HG03520 (cell line): ENCODE measurements at regions not wholly inside any gene's neighbourhood (a gene's known extent, or its start where the extent isn't known, plus 50 kb on each side); places are given as distances from the start of the nearest gene placed in this dataset.
A peak's percentile ranks its signal among the peaks of the same experiment; 100 is the strongest.

Source experiments
- ATAC-seq: cut with Tn5 transposase; IDR thresholded peaks from one replicate; pipeline ENCODE4 v1.9.1; 2021; ENCODE audit warnings: mild to moderate bottlenecking, moderate library complexity; ENCODE audit not compliant: unreplicated experiment

DNA sequence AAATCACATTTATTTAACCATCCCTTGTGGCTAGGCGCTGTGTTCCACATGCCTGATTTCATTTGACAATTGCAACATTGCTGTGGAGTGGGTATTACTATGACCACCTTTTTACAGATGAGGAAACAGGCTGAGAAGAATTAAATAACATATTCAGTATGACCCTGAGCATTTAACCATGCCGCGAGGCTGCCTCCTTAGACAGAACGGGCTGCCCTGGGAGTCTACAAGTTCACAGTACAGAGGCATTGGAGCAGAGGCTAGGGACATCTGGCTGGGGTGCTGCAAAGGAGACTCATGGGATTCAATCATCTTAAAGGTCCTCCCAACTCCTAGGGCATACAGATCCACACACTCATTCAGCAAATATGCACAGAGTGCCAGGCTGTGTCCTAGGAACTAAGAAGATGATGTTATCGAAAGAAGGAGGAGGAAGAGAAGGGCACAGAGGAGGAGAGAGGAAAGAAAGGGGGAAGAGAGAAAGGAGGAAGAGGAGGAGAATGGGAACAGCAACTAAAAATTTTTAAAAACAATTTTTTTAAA, 164.7 kb upstream of the CCND2 start:
- no peak for ATAC-seq

DNA sequence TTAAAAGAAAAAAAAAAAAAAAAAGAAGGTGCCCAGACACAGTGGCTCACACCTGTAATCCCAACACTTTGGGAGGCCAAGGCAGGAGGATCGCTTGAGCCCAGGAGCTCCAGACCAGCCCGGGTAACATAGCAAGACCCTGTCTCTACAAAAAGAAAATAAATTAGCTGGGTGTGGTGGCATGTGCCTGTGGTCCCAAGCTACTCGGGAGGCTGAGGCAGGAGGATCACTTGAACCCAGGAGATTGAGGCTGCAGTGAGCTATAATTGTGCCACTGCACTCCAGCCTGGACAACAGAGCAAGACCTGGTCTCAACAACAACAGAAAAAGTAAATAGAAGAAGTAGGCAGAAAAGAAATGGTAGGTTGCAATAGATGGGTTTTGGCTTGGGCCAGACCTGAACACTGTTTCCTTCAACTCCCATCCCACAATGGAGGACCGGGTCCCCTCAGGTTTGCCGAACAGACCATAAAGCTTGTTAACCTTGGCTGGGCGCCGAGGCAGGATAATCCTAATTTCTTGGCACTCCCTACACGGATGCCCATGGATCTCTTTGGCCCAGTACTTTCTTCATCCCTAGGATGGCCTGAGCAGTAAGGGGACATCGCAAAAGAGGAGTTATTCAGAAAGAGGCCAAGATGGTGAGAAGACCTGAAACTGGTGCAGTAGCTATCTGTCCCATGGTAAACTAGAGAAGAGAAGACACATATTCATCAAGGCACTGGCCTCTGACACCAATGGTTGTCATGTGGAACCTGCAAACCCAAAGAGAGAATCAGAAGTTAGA, 165.5 kb upstream of the CCND2 start:
- no peak for ATAC-seq

DNA sequence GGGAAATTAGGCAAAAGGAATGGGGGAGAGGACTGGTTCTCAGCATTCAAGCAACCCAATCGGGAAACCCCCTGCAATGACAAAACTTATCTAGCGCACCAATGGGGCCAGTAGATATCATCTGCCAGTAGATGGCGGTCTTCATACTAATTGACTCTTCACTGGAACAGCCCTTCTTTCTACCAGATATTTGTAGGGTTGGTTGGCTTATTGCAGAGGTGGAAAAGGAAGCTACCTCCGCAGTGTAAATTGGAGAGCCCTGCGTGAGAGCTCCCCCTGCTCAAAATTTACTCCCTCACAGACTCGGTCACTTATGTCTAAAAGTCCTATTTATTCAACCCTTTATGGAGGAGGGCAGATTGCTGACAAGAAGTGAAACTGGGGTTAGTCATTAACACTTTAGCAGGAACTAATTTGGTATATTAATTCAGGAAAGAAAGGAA, 166.1 kb upstream of the CCND2 start:
- ATAC-seq = peak; percentile 82

DNA sequence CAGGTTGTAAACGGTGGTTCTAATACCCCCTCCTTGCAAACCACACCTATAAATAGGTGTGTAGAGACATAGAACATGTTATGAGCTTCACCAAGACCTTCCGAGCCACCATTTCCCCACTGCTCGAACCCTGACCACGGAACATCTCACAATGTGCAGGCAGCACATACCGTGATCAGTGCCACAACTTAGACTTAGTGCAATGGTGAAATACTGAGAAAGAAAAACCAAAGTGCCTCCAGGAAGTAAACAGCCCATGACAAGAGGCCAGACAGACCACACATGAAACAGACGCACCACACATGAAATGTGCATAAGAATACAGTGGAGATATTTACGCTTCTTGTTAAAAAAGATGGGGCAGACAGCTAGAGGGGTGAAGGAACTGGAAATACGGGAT, 166.9 kb upstream of the CCND2 start:
- no peak for ATAC-seq

DNA sequence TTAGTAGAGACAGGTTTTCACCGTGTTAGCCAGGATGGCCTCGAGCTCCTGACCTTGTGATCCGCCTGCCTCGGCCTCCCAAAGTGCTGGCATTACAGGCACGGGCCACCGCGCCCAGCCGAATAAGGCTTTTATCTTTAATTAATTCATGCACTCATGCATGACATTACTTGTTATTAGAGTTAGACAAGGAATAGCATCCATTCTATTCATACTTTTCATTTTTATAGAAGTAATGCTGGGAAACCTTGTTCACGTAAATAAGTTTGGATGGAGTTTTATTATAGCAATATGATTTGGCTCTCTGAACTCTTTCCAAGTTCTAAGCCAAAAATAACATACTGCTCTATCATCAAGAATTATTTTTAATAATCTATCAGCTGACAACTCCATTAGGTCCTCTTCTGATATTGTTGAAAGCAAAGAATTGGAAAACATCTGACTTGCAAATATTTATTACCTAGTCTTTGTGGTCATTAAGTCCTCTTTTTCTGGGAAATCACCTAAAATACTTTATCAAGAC, 168.8 kb upstream of the CCND2 start:
- no peak for ATAC-seq

DNA sequence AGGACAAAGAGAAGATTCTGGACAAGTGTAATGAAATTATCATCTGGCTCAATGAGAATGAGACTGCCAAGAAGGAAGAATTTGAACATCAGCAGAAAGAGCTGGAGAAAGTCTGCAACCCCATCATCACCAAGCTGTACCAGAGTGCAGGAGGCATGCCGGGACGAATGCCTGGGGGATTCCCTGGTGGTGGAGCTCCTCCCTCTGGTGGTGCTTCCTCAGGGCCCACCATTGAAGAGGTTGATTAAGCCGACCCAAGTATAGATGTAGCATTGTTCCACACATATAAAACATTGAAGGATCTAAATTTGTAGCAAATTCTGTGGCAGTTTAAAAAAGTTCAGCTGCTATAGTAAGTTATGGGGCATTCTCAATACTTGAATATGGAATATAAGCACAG, 174.3 kb upstream of the CCND2 start:
- no peak for ATAC-seq

DNA sequence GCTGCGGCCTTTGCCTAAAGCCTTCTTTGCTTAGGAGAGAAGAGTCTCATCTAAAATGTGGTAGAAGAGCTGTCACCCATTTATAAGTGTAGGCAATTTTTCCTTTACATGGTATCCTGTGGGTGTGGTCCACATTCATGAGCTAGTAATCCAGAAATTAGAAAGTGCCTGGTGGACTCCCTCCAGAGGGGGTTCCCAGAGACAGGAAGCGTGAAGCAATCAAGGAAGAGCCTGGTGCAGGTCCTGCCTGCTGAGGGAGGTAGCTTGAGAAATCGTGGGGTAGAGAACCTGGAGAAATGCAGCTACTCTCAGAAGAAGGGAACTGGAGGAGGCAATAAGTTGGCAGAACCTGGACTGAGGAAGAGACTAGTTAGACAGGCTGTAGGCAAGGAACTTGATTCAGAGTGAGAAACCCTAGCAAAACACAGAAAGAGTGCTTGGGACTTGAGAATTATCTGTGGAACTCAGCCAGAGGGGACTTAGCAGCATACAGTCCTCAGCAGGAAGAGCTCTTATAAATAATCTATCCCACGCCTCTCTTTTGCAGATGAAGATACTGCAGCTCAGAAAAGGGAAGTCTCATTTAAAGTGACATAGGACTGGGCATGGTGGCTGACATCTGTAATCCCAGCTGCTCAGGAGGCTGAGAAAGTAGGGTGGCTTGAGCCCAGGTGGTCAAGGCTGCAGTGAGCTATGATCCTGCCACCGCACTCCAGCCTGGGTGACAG, 182.4 kb upstream of the CCND2 start:
- no peak for ATAC-seq

DNA sequence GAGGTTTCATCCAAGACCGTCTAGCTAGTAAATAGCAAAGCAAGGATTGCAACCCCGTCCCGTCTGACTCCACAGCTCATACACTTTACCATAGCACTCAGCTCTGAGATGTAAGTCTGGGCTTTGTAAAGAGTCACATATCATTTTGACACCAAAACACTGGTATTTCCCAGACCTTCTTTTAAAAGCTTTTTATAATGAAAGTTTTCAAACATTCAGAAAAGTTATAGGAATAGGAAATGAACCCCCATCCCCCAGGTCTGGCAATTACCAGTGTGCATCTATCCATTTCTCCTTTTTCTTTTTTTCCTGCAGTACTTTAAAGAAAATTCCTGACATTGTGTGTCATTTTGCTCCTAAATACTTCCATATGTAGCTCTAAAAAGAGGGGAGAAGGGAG, 183.6 kb upstream of the CCND2 start:
- no peak for ATAC-seq

DNA sequence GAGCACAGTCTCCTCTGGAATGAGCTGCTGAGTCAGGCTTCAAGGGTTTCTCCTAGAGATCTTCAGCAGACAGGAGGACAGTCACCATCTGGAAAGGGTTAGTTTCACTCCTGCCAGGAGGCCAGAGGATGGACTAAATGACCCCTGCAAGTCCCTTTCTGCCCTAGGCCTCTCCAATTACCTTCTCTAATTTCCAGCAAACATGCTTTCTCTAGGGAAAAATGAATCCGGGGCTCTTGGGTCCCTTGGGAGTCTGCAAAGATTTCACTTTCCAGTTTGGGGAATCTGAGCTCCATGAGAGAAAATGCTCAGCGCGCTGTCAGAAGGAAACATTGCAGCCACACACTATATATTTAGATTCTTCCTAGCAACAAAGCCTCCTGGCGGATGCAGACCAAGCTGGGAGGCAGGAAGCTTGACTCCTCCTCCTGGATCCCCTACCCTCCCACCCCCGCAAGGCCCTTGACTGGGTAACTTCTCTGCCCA, 184.4 kb upstream of the CCND2 start:
- no peak for ATAC-seq

DNA sequence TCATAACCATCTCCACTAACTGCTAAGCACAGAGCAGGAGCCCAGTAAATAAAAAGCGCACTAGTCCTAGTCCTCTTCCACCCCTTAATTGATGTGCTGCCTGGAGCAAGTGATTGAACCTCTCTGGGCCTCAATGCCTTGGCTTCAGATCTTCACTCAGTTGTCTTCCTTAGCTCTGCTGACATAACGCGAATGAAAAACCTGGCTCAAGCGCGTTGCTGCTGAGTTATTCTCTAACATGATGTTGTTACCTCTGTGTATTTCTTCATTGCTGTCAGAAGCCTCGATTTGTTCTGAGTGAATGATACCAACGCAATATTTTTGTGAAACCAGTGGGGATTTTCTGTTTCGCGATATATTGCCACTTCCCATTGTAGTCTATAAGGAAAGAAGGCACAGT, 185.1 kb upstream of the CCND2 start:
- no peak for ATAC-seq

DNA sequence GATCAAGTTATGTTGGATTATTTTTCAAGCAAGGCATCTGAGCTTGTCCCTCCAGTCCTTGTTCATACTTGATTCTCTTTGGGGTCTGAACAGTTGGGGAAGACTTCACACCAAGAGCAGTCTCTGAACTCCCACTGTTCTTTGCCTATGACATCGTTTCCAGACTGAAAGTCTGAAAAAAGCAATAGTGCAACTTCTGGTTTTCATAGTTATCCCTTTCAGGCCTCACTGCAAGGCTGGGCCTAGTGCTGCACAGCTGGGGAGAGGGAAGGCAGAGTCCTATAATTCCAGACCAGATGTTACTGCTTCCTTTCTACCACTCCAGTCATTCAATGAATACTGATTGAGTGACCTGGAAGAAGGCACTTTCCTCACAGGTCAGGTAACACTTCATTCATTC, 187.1 kb upstream of the CCND2 start:
- no peak for ATAC-seq

DNA sequence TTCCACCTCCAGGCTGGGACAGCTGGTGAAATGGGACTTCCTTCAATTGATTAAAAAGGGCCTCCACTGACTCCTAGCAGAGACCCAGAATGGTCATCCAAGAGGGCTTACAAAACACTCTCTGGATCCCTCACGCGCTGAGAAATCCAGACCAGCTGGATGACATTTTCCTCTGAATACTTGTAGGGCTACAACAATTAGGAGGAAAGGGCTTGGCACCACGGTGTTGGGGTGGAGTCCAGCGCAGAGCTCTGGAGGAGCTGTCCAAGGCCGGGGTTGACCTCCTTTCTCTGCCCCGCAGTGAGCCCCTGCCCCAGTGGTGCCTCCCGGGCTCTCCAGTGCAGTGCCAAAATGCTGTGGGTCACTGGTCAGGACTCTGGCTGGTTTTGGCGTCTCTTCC, 189.0 kb upstream of the CCND2 start:
- no peak for ATAC-seq

DNA sequence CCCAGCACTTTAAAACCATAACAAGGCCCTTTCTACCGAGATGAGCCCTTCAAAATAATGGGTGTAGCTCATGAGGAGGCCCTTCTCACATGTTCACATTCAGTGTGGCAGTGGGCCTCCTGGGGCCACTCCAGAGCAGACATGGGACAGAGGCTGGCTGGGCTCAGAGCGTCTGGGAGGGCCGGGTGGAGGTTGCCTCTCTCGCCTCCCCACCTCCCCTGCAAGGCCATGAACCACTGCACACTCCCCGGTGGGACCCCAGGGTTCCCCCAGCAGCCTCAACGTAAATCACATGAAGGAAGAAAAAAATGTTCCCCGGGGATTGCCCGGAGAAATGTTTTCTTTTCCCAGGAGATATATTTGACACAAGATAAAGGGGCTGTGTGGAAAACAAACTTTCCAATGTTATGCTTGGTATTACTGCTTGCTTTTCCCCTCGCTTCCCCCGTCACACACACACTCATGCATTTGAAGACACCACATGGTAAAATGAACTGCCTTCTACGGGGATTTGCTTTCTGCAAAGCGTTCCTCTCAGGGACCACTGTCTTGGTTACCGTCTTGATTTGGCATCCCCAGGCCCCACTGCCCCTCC, 190.7 kb upstream of the CCND2 start:
- no peak for ATAC-seq

DNA sequence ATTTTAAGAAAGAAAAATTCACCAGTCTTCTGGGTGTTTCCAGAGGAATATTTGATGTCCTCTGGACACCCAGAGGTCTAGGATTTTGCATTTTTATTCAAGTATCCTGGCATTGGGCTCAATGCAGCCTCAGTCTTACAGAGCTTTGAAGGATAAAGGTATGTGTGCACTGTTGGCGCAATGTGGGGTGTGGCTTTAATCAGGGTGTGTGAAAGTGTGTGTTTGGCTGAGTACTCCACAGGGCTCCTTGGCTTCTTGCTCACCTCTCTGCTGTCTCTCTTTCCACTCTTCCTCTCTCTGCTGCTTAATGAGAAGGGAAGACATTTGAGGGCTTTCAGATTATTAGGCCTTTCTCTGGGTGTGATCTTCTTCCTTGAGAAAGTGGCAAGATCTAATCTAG, 193.3 kb upstream of the CCND2 start:
- ATAC-seq = no peak

DNA sequence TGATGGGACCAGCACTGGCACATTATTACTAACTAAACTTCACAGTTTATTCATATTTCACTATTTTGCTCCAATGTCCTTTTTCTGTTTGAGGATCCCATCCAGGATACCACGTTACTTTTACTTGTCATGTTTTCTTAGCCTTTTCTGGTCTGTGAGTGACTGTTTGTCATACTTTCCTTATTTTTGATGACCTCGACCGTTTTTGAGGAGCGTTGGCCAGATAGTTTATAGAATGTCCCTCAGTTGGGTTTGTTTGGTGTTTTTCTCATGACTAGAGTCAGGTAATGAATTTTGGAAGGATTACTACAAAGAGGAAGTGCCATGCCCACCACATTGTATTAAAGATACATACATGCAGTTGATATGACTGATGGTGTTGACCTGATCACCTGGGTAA, 199.4 kb upstream of the CCND2 start:
- no peak for ATAC-seq

DNA sequence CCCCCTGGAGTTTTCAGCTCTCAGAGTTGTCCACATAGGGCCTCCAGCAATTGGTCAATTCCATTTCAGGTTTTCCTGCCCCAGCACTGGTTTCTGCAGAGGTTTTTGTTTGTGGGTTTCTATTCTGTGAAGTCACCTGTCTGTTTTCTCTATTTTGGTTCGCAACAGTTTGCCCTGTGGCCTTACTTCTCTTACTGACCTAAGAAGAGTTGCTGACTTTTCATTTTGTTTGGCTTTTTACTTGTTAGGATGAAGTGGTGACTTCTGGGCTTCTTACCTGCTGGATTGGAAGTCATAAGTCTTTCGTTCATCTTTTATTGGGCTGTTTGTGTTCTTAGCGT, 196.4 kb upstream of the PARP11 start:
- no peak for ATAC-seq

DNA sequence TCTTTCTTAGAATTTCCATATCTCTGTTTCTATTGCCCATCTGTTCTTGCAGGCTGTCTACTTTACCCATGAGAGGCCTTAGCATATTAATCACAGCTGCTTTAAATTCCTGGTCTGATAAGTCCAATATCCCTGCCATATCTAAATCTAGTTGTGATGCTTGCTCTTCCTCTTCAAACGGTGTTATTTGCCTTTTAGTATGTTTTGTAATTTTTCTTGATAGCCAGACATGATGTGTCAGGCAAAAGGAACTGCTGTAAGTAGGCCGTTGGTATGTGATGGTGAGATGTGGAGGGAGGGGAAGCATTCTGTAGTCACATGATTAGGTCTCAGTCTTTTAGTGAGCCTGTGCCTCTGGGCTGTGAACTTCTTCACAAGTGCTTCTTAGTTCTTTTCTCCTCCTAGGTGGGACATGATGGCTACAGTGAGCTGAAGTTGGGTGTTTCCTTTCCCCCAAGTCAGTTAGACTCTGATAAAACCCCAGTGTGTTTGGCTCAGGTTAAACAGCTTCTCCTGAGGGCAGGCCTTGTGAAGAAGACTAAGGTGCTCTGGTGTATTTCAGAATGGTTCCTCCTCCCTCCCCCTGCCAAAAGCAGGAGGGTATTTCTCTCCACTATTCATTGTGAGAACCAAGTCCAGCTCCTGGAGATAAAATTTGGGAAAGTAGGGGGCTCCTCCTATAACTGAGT, 195.9 kb upstream of the PARP11 start:
- no peak for ATAC-seq

DNA sequence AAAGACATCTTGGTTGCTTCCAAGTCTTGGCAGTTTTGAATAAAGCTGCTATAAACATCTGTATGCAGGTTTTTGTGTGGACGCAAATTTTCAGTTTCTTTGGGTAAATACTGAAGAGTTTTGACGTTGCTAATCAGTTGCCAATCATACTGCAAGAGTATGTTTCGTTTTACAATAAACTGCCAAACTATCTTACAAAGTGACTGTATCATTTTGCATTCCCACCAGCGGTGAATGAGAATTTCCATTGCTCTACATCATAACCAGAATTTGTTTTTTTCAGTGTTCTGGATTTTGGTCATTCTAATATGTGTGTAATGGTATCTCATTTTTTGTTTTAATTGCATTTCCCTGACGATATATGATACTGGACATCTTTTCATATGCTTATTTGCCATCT, 190.8 kb upstream of the PARP11 start:
- ATAC-seq = no peak

DNA sequence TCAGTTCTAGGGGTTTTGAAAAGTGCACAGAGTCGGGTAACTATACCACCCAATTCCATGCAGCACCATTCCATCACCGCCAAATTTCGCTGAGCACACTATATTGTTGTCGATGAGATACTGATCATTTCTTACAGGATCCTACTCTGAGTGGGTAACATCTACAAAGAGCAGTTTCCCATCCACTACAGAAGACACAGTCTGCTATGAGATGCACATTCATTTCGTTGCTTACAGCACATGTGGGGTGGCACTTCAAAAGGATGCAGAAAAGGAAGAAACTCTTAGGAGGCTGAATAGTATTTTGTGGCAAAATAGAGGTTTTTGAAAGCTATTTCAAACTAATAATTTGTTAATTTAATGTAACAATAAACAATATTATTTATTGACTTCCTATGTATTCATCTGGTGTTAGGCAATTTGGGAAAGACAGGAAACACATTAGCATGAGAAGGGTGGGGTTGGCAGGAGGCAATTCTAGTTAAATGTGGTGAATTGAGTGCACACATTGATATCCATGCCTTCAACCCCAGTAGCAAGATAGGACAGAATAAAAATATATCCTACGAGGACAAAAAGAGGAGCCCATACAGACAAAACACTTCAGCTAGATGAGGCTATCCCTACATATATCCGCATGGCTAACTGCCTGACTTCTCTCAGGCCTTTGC, 186.8 kb upstream of the PARP11 start:
- ATAC-seq = no peak
